GM21526 (cell line): ENCODE measurements at regions not wholly inside any gene's neighbourhood (a gene's known extent, or its start where the extent isn't known, plus 50 kb on each side); places are given as distances from the start of the nearest gene placed in this dataset.

Experiments
- ATAC-seq: cut with Tn5 transposase; IDR thresholded peaks from one replicate; pipeline ENCODE4 v1.9.1; 2021; ENCODE audit warnings: moderate library complexity; ENCODE audit not compliant: unreplicated experiment, low FRiP score

DNA sequence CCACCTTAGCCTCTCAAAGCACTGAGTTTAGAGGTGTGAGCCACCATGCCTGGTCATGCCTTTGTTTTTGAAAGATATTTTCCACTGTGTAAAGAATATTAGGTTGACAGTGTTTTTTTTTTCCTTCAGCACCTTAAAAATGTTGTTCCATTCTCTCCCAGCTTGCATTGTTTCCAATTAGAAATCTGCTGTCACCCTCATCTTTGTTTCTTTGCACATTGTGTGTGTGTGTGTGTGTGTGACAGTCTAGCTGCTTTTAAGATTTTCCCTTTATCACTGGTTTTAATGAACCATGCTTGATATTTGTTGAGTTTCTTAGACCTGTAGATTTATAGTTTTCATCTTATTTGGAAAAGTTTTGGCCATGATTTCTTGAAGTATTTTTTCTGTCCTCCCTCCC lies 79.0 kb upstream of the NKX1-1 start:
- ATAC-seq = no peak

DNA sequence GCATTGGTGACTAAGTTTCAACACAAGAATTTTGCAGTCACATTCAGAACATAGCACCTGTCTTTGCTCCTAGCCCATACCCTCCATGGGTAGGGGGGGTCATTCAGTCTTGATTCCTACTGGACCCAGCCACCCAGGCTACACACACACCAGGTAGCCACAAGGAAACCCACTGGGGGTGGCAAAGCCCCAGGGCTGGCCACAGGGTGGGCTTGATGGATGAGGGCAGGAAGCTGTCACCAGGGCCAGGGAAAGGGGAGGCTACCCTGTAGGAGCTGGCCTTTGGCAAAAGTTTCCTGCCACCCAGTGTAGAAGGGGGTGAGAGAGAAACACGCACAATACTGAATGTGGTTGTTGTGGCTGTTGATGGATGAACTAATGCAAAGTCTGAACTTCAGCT lies 74.5 kb upstream of the NKX1-1 start:
- ATAC-seq = no peak

DNA sequence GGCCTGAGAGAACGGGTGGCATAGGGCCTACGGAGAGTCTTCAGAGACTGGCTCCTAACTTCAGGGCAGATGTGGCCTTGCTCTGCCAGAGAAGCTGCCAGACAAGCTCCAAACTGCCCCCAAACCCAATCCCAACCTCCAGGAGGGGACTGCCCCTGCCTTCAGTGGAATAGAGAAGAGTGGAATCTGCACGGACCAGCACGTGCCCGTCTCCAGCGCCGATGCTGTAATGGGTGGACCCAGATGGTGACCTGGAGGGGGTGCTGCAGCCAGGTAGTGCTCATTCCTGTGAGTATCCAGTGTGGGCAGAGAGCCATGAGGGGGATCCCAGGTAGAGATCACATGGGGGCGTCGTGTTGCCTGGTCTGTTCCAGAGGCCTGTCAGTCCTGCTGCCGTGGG lies 73.2 kb upstream of the NKX1-1 start:
- no peak for ATAC-seq

DNA sequence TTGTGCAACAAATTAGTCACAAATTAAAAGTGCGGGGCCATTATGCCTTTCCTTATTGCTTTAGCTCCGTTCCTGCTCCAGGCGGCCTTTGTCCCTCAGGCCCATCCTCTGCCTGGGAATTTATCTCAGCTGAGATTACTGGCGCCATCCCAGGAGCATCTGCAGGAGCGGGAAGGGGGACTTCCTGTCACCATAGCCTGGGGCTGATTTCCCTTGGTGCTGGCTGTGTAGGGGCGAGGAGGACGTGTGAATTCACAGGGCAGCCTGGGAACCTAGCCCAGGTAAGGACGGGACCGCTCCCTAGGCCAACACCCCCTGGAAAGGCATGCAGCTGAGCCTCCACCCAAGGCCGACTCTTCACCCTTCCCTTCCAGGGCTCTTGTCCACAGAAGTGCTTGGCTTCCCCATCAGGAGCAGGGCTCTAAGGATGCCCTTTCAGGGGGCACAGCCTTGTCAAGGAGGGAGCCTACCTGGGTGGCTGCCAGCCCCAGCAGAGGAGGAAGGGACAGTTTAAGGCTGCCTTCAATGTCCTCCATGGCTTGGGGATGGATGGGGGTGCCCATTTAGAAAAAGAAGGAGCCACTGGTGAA lies 72.6 kb upstream of the NKX1-1 start:
- ATAC-seq = no peak

DNA sequence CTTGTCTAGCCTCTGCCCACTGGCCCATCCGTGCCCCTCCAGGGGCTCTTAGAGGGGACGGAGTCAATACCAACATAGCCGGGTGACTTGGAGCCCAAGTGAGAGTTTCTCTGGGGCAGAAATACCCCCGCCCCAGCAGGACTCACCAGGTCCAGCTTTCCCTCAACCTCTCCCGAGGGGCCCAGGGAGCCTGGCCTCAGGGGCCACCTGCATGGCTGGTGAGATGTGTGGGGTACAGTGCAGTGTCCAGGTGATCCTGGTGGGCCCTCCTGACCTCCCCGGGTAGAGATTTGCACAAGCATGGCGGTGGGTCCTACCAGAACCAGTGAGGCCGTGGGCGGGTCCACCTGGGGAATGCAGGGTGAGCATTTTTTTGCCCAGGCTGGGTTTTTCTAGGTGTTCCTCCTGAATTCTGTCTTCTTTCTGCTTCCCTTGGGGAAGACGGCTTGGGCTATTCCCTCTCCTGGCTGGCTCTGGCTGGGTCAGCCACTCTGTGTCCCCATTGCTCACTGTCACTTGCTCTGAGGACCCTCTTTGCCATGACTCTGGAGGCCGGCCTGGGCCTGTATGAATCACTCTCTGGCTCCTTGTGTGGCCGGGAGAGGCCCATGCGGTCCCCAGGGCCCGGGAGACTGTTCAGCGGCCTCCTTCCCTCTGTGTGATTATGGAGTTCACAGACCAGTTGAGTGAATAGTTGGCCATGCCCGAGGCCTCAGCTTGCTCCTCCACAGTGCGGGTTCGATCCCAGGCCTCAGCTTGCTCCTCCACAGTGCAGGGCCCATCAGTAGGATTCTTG lies 71.0 kb upstream of the NKX1-1 start:
- no peak for ATAC-seq

DNA sequence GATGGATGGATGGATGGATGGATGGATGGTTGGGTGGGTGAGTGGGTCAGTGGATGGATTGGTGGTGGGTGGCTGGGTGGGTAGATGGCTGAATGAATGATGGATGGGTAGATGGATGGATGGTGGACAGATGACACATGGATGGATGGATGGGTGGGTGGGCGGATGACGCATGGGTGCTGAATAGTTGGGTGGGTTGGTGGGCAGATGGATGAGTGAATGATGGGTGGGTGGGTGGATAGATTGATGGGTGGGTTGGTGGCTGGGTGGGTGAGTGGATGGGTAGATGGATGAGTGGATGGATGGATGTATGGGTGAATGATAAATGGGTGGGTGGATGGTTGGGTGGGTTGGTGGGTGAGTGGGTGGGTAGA lies 69.9 kb upstream of the NKX1-1 start:
- no peak for ATAC-seq

DNA sequence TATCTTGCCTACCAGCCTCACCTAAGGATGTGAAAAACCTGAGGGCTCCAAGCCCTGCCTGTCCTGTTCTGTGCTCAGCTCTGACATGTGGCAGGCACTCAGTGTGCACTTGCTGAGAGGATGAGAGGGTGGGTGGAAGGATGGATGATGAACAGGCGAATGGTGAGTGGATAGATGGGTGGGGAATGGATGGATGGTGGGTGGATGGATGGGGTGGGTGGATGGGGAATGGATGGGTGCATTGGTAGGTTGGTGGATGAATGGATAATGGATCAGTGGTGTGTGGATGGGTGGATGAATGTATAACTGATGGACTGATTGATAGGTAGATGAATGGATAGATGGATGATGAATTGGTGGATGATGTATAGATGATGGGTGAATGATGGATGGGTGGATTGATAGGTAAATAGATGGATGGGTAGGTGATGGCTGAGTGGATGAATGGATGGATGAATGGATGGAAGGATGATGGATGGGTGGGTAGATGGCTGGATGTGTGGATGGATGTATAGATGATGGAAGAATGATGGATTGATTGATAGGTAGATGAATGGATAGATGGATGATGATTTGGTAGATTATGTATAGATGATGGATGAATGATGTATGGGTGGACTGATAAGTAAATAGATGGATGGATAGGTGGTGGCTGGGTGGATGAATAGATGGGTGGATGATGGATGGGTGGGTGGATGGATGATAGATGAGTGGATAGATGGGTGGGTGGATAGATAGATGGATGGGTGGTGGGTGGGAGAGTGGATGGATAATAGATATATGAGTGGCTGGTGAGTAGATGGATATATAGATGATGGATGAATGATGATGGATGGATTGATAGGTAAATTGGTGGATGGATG lies 69.3 kb upstream of the NKX1-1 start:
- ATAC-seq = no peak

DNA sequence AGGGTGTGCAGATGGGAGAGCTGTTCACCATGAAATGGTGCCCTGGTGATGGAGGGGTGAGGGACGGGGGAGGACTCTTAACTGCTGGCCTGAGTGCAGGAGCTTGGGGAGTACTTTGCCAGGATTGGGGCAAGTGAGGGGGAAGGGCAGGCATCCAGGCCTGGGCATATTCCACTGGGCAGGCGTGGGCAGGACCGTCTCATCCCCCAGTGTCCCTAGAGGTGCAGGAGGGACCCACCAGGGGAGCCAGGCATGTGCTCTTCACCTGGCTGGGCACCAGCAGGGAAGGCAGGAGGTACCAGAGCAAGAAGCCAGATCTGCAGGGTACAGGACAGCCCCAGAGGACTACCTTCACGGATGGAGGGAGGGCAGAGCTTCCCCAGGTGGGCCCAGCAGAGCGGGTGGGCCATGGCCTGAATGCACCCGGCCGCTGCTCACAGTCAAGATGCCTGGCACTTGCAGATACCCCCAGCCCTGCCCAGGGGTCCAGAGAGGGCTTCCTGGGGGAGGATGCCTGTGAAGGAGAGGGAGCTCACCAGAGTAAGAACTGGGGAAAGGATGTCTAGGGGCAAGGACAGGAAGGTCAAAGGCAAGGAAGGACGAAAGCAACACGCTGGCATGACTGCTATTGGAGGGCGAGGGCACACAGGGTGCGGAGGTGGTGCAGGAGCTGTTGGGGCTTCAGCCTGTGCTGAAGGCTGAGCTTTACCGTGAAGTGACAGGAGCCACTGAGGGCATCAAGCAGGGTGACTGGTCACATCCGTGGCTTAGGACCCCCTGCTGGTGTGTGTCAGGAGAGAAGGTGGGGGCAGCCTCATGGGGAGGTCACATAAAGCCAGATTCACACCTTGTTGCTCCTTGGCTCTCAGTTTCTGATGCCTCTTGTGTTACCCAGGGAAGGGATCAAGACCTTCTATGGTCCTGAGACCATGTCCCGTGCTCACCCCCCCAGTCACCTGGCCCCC lies 68.2 kb upstream of the NKX1-1 start:
- ATAC-seq = no peak

DNA sequence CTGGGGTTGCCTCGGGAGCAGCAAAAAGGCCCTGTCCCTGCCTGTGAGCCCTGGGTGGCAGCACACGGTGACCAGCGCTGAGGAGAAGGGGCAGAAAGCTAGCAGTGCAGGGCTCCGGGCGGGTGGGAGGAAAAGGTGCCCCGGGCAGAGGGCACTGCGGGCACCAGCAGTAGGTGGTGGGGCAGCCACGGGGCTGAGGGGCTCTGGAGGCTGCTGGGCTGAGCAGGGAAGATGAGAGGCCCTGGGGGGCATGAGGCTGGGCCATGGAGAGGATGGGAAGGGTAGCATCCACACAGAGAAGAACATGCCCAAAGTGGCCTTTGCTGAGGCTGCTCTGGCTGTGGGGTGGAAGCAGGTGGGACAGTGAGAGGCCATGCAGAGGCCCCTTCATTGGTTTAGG lies 67.5 kb upstream of the NKX1-1 start:
- no peak for ATAC-seq

DNA sequence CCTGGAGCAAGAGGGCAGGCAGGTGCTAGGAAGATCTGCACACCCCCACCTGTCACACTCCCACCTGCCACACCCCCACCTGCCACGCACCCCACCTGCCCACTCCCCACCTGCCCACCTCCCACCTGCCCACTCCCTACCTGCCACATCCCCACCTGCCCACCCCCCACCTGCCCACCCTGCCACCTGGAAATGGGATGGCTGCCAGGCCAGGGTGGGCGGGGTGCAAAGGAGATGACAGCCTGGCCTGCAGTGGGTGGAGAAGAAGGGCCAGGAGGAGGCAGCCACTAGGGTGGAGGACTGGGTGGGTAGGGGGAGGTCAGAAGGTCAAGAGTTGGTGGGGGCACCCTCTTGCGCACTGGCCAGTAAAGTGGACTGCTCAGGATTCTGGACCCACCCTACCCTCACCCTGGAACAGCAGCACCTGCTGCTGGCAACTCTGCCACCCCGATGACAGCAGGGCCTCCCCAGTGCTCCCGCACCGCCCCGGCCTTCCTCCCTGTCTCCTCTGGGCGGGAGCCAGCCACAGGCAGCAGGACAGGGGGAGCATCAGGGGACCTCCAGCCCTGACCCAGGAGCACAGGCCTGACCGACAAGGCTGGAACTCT lies 66.8 kb upstream of the NKX1-1 start:
- ATAC-seq = no peak

DNA sequence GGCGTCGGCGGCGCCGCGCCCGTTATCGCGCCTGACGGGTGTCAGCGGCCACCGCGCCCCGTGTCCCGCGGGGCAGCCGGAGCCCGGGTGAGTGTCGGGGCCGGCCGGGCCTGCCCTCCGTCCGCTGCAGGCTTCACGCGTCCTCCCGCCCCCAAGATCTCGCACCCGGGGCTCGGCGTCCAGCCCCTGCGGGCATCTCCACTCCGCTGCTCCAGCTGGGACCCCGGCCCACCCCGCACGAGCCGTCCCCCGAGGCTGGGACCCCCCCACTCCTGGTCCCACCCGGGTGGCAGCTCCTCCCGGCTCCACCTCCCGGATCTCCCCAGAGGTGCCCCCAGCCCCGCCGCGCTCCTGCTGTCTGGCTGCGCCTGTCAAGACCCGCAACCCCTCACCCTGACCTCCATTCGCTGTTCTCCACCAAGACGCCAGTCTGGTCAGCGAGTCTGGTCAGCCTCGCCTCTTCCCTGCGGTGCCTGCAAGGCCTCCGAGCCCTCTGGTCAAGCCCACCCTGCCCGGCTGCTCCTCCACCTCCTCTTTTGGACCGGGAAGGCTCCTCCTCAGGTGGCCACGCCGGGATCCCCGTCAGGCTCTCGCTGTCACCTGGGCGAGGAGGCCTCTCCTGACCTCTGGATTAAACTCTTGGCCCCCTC lies 66.0 kb upstream of the NKX1-1 start:
- ATAC-seq = no peak

DNA sequence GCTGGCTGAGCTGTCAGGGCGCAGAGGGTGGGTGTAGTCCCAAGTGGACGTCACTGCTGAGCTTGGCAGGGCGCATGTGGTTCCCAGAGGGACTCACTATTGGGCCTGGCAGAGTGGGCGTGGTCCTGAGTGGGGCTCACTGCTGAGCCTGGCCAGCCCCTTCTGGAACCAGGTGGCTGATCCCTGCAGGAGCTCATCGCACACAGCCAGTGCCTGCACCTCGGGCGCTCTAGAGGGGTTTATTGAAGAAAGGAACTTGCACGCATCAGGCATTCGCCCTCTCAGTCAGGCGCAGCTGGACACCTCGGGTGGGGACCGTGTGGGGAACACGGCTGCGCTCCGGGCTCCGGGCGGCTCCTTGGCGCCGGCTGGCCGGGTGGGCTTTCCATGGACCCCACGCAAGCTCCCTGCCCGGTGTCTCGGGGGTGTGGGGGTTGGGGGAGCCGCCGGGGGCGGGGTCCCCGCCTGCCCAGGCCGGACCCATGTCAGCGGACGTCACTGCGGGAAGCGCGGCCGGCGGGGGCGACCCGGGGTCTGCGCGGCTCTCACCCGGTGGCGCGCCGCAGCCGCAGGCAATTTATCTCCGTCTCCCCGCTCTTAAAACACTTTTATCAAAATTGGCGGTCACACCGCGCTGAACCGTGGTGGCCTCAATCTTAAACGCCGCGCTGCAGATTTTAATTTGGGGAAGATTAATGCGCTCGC lies 65.4 kb upstream of the NKX1-1 start:
- ATAC-seq = no peak

DNA sequence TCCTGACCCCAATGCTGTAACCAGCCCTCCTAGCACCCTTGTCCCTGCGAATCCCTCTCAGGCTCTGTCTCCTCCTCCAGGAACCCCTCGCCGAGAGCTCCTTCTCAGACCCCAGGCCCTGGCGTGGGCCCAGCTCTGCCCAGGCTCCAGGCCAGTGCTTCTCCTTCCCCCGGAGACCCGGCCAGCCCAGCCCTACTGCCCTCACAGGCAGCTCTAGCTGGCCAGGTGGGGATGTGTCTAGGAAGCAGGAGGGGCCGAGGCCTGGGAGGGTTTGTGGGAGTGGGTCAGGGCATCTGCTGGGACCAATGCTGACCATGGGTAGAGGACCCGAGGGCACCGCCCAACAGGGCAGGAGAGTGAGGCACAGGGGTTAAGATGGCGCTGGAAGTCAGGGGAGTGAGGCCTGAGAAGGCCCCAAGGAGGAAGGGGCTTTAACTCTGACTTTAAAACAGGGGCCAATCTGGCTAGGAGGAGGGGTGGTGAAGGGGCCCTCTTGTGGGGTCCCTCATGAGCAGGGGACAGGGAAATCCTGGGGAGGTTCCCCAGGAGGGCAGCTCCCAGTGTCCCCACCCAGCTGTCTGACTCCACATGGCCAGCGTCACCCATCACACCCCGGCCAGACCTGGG lies 64.7 kb upstream of the NKX1-1 start:
- no peak for ATAC-seq

DNA sequence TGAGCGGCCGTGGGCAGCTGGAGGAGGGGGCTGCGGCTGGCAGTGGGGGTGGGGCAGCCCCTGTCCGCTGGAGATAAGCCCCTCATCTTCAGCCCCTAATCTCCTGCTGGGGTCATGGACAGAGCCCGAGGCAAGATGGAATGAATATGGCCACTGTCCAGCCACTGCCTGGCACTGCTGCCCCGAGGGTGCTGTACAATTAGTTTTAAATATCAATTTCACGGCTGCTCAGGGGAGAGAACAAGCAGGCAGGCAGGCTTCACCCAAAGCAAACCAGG lies 64.1 kb upstream of the NKX1-1 start:
- no peak for ATAC-seq

DNA sequence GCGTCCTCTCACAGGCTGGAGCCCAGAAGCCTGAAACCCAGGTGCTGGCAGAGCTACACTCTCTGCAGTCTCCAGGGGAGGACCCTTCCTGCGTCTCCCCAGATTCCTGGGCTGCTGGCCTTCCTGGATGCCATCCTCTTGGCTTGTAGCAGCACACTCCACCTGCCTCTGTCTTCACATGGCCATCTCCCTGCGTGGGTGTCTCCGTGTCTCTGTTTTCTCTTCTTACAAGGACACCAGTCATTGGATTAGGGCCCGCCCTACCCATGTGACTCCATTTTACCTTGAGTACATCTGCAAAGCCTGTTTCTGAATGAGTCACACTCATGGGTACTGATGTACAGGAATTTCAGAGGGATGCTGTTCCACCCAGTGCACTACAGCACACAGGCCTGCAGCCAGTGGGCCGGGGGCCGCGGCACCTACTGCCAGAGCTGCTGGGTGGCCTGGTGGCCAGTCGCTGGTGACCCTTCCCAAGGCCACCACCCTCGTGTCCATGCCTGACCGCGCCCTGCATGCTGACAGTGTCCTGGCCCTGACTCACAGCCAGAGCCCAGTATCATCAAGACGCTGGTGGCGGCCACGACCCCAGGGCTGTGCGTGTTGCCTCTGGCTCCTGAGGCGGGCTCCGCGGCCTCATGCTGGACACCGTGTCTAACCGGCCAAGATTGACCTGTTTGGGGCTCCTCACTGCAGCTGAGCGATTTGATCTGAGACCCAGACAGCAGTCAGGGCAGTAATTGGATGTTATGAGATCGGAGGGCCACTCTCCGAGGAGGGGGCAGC lies 63.6 kb upstream of the NKX1-1 start:
- ATAC-seq = no peak

DNA sequence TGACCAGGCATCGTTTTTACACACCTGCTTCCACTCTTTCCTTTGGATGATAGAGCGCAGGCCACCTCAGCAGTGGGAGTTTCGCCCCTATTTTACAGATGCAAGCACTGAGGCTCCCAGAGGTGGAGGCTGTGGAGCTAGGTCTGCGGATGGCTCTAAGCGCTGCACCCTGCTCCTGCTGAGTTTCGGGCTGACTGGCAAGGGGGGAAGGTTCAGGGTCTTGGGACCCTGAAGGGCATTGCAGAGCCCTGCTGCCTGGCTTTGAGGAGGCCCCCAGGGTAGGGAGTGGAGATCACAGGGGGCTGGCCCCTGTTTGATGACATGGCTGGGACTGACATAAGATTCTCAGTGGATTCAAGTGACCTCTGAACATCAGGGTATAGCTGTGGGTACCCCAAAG lies 62.8 kb upstream of the NKX1-1 start:
- no peak for ATAC-seq

DNA sequence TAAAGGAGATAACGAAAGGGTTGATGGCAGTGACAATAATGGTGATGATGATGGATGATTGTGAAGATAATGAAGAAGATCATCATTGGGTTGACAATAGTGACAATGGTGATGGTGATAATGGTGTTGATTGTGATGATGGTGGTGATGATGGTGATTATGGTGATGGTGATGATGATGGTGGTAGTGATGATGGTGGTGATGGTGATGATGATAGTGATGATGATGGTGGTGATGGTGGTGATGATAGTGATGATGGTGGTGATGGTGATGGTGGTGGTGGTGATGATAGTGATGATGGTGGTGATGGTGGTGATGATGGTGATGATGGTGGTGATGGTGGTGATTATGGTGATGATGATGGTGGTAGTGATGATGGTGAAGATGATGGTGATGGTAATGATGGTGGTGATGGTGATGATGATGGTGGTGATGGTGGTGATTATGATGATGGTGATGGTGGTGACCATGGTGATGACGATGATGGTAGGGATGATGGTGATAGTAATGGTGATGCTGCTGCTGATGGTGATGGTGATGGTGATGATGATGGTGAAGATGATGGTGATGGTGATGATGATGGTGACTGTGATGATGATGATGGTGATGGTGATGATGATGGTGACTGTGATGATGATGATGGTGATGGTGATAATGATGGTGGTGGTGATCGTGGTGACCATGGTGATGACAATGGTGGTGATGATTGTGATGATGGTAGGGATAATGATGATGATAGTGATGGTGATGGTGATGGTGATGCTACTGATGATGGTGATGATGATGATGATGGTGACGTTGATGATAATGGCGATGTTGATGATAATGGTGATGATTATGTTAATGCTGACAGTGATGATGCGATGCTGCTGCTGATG lies 61.6 kb upstream of the NKX1-1 start:
- no peak for ATAC-seq
